Endothelial cell of umbilical vein (primary cell): ENCODE measurements at regions not wholly inside any gene's neighbourhood (a gene's known extent, or its start where the extent isn't known, plus 50 kb on each side); places are given as distances from the start of the nearest gene placed in this dataset.
"Not testable (repeated sequence)": the region's sequence is repeated elsewhere in the genome, so short reads cannot be mapped to it uniquely, and the experiment has no call there.

Experiments
- BruUV-seq: library from RNA; stranded (reverse); fragments of 400-500 nt; replicated peaks from 2 replicates; lab custom pipeline; 2021; lab: Mats Ljungman, UMichigan
- CTCF ChIA-PET: fragments of 300-600, 350-600 bp; sonication (Branson Sonifier 250); formaldehyde crosslinking; loops from one replicate; lab custom pipeline; 2021; ENCODE audit warnings: antibody characterized with exemption, inconsistent platforms; lab: Charles Lee
- POLR2A ChIA-PET: fragments of 300-600, 350-600 bp; sonication (Branson Sonifier 250); formaldehyde crosslinking; loops from one replicate; lab custom pipeline; 2021; ENCODE audit warnings: antibody characterized with exemption, inconsistent platforms; lab: Charles Lee
- DNase-seq: peaks from one replicate; pipeline ENCODE4 v3.0.0-alpha.2; 2011; ENCODE audit warnings: low read depth, low spot score
- FAIRE-seq: peaks from 2 replicates; lab custom pipeline; 2011; peaks lifted over from hg19 to GRCh38; lab: Jason Lieb, UNC
- H2AFZ ChIP-seq: 2 replicates; pipeline ENCODE4 v1.6.0; 2012; ENCODE audit warnings: low read depth, low read length, control low read depth, inconsistent platforms
- H3K27ac ChIP-seq: 2 replicates; pipeline ENCODE4 v1.5.1; 2011; ENCODE audit warnings: low read depth, mild to moderate bottlenecking, control low read depth, low read length, moderate library complexity; ENCODE audit not compliant: insufficient read depth
- H3K27me3 ChIP-seq, 2 experiments: 2 replicates each; pipeline versions ENCODE4 v1.6.0 to v1.6.1; 2011; ENCODE audit warnings: low read length in 2 of 2, mixed read lengths in 1 of 2; ENCODE audit not compliant: control insufficient read depth in 2 of 2, insufficient read depth in 2 of 2
- H3K36me3 ChIP-seq, 2 experiments: 2 replicates in 1 of 2; 3 replicates in 1 of 2; pipeline ENCODE4 v1.5.1; 2011; ENCODE audit warnings: low read length in 2 of 2, mild to moderate bottlenecking in 1 of 2, moderate library complexity in 1 of 2; ENCODE audit not compliant: control insufficient read depth in 2 of 2, insufficient read depth in 2 of 2; ENCODE audit errors: extremely low read depth in 1 of 2
- H3K4me1 ChIP-seq: 3 replicates; pipeline ENCODE4 v1.5.1; 2011; ENCODE audit warnings: mild to moderate bottlenecking, low read length; ENCODE audit not compliant: control insufficient read depth, insufficient read depth; ENCODE audit errors: extremely low read depth
- H3K4me2 ChIP-seq: 2 replicates; pipeline ENCODE4 v1.6.1; 2011; ENCODE audit warnings: low read length, control low read depth, mixed read lengths; ENCODE audit not compliant: insufficient read depth
- H3K4me3 ChIP-seq, 3 experiments: fragments of 200-600 bp in 1 of 3; sonication (generic), shearing (Covaris generic) in 1 of 3; replicated peaks in 1 of 3; 2 replicates each; pipeline ENCODE4 v1.5.1; 2011 to 2016; ENCODE audit warnings: control low read depth in 3 of 3, low read length in 3 of 3, mild to moderate bottlenecking in 2 of 3, inconsistent platforms in 1 of 3, low read depth in 1 of 3, moderate library complexity in 1 of 3; ENCODE audit not compliant: insufficient read depth in 1 of 3
- H3K79me2 ChIP-seq: 2 replicates; pipeline ENCODE4 v1.6.0; 2012; ENCODE audit warnings: low read length, inconsistent platforms; ENCODE audit not compliant: control insufficient read depth, insufficient read depth
- H3K9ac ChIP-seq: replicated peaks from 2 replicates; pipeline ENCODE3; 2011; ENCODE audit warnings: low read length, control low read depth; ENCODE audit not compliant: insufficient read depth; ENCODE audit errors: extremely low read depth
- H3K9me1 ChIP-seq: replicated peaks from 3 replicates; pipeline ENCODE4 v1.6.0; 2011; ENCODE audit warnings: mild to moderate bottlenecking, low read length; ENCODE audit not compliant: control insufficient read depth, insufficient read depth; ENCODE audit errors: extremely low read depth
- H3K9me3 ChIP-seq: replicated peaks from 2 replicates; pipeline ENCODE4 v1.5.1; 2012; ENCODE audit warnings: low read length, inconsistent platforms; ENCODE audit not compliant: control insufficient read depth, insufficient read depth
- H4K20me1 ChIP-seq: replicated peaks from 2 replicates; pipeline ENCODE3; 2011; ENCODE audit warnings: mild to moderate bottlenecking, low read length; ENCODE audit not compliant: control insufficient read depth, insufficient read depth; ENCODE audit errors: extremely low read depth
- FOS ChIP-seq: IDR thresholded peaks from 2 replicates; pipeline ENCODE4 v1.6.1; 2011; ENCODE audit warnings: mild to moderate bottlenecking, low read length, moderate library complexity, borderline replicate concordance; ENCODE audit not compliant: insufficient read depth
- MYC ChIP-seq: IDR thresholded peaks from one replicate; pipeline ENCODE4 v1.6.1; 2011; ENCODE audit warnings: mild to moderate bottlenecking, low read depth, low read length
- dilution Hi-C: fragments of 300-500 bp; cut with MboI; formaldehyde crosslinking; loops from one replicate; pipeline ENCODE4 v1.15.0; 2019; ENCODE audit warnings: low sequenced_read_pairs; ENCODE audit not compliant: extremely low pct_ligation_motif_present
- intact Hi-C: fragments of 100-400 bp; cut with micrococcal nuclease; formaldehyde crosslinking; loops from one replicate; pipeline ENCODE4 v1.10.0; 2022
- TF ChIP-seq, protein P1 (sequence below), 2 donors: IDR thresholded peaks; 1 replicate in 1 of 2; 2 replicates in 1 of 2; pipeline ENCODE4 v1.5.1; 2011; ENCODE audit warnings: low read length in 2 of 2, mild to moderate bottlenecking in 2 of 2, moderate library complexity in 2 of 2, control low read depth in 1 of 2, inconsistent platforms in 1 of 2, low read depth in 1 of 2; ENCODE audit not compliant: insufficient read depth in 1 of 2; ENCODE audit errors: extremely low read depth in 1 of 2

DNA sequence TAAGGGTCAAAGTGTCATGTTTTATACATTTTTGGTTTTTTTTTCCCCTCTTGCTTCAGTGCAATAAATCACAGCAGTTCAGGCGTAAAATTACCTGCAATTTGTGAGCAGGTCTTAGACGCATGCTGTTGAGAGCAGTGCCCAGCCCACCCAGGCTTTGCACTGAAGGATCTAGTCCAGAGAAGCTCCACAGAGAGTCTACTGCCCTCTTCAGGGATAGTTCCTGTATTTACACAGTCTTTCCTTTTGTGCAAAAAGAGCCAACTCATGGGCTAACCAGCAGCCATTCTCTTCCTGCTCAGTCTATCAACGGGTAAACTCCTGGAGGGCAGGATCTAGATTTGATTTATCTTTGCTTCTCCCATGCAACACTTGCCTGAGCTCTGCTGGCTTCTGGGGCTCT, 82.2 kb upstream of the NAMPT start:
- Histone ChIP-seq H3K9me1 (no peaks in the 10 kb centered on the region), H3K79me2 (no peaks in the 10 kb centered on the region), H3K4me3 (no peak overlapping the region), H3K9ac (no peak overlapping the region), H3K4me2 (no peak overlapping the region), H4K20me1 (no peaks in the 10 kb centered on the region), H3K27me3 (peaks cover 0 to 2% of the 10 kb centered on the region in 2 experiments), H3K4me1 (no peaks in the 10 kb centered on the region), H3K9me3 (no peaks in the 10 kb centered on the region), H2AFZ (no peak overlapping the region), H3K36me3 (no peaks in the 10 kb centered on the region), H3K27ac (no peak overlapping the region)
- intact Hi-C loops, result loop anchor here (1.0 to 5.0 kb wide), 2 partner anchors 80 to 191 kb away; no protein-coding TSS in a partner anchor
- dilution Hi-C loops, result no loop called here
- peak; percentile 15 for DNase-seq
- FAIRE-seq, result peak; percentile 52
- ChIA-PET CTCF (interaction anchor here (0.7 to 2.1 kb wide), 10 partner anchors 9 to 370 kb away, joined by 3 to 13 read pairs (median 5); partner anchors contain the start of gene NAMPT), POLR2A (no interaction called here)
- no TSS peak for BruUV-seq
- TF ChIP-seq MYC, result no peak
- TF ChIP-seq, protein P1, sequence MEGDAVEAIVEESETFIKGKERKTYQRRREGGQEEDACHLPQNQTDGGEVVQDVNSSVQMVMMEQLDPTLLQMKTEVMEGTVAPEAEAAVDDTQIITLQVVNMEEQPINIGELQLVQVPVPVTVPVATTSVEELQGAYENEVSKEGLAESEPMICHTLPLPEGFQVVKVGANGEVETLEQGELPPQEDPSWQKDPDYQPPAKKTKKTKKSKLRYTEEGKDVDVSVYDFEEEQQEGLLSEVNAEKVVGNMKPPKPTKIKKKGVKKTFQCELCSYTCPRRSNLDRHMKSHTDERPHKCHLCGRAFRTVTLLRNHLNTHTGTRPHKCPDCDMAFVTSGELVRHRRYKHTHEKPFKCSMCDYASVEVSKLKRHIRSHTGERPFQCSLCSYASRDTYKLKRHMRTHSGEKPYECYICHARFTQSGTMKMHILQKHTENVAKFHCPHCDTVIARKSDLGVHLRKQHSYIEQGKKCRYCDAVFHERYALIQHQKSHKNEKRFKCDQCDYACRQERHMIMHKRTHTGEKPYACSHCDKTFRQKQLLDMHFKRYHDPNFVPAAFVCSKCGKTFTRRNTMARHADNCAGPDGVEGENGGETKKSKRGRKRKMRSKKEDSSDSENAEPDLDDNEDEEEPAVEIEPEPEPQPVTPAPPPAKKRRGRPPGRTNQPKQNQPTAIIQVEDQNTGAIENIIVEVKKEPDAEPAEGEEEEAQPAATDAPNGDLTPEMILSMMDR (IDR thresholded peaks at IDR 0.05; ENCODE audit: extremely low read depth in 1 of 2, insufficient read depth in 1 of 2, low read depth in 1 of 2, low read length in 2 of 2), result peak; percentile 23 to 36

DNA sequence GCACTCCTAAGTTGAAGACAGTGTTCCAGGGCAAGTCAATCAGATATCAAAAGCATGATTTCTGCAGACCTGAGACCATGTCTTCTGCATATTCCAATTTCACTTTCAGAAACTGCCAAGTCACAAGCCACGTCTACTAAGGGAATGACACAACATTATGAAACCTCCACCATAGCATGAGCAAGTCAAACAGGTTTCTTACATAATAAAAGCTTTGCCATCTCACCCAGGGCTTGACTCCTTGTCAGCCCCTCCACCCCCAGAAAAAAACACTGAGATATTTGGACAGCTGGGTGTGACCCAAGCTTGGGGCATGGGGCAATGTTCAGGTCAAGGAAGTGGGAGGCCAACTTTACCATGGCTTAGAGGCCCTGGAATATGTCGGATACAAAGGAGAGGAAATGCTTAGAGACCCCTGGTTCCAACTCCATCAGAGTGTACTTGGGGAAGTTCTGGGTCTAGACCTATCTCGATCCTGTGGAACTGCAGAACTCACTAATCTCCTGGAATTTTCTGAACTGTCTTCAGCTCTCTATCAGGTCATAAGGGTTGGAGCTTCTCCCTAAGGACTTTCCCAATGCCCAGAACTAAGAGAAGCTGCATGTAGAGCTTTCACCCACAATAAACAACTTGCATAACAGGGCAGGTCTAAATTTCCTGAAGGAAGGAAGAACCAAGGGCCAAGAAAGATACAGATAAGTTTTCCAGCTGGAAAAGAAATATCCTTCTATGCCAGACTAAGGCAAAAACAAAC, 80.6 kb upstream of the NAMPT start:
- Histone ChIP-seq H3K9me1 (no peaks in the 10 kb centered on the region), H3K4me3 (no peak overlapping the region), H3K4me1 (no peaks in the 10 kb centered on the region), H2AFZ (no peak overlapping the region), H3K79me2 (no peaks in the 10 kb centered on the region), H3K4me2 (no peak overlapping the region), H3K36me3 (no peaks in the 10 kb centered on the region), H3K9ac (no peak overlapping the region), H3K27ac (no peak overlapping the region), H4K20me1 (no peaks in the 10 kb centered on the region), H3K27me3 (peaks cover 0 to 2% of the 10 kb centered on the region in 2 experiments), H3K9me3 (no peaks in the 10 kb centered on the region)
- BruUV-seq, result no TSS peak
- DNase-seq, result no peak
- POLR2A ChIA-PET, result no interaction called here
- TF ChIP-seq FOS, result no peak
- FAIRE-seq, result no peak
- CTCF ChIA-PET, result interaction anchor here (1.0 to 2.1 kb wide), 6 partner anchors 10 to 189 kb away, joined by 3 to 13 read pairs (median 8); no protein-coding TSS in a partner anchor
- dilution Hi-C loops (no loop called here), intact Hi-C loops (loop anchor here (5.0 kb wide), 1 partner anchor 78 kb away; no protein-coding TSS in a partner anchor)

DNA sequence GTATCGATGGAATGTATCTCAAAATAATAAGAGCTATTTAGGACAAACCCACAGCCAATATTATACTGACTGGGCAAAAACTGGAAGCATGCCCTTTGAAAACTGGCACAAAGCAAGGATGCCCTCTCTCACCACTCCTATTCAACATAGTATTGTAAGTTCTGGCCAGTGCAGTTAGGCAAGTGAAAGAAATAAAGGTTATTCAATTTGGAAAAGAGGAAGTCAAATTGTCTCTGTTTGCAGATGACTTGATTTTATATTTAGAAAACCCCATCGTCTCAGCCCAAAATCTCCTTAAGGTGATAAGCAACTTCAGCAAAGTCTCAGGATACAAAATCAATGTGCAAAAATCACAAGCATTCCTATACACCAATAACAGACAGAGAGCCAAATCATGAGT, 77.7 kb upstream of the NAMPT start:
- POLR2A ChIA-PET, H3K9ac ChIP-seq, H3K27me3 ChIP-seq, H3K4me2 ChIP-seq, BruUV-seq, dilution Hi-C loops, H3K27ac ChIP-seq, H3K9me1 ChIP-seq, CTCF ChIA-PET, H3K36me3 ChIP-seq, H3K4me3 ChIP-seq, H4K20me1 ChIP-seq, intact Hi-C loops, H2AFZ ChIP-seq, DNase-seq, H3K4me1 ChIP-seq, H3K79me2 ChIP-seq, FAIRE-seq, H3K9me3 ChIP-seq: not testable (repeated sequence)
